ENCODE measurements at regions not wholly inside any gene's neighbourhood (a gene's known extent, or its start where the extent isn't known, plus 50 kb on each side); places are given as distances from the start of the nearest gene placed in this dataset.

GRCh38 chr6:156250593-156250992, 526.6 kb upstream of the ARID1B start:
- H3K4me3 ChIP-seq (ENCODE audit: low read length in 2 of 2): no peak overlapping the region
- H3K9me3 ChIP-seq (ENCODE audit: control insufficient read depth in 2 of 2, low read length in 2 of 2): no peaks in the 10 kb centered on the region

GRCh38 chr6:156242206-156242605, 535.0 kb upstream of the ARID1B start:
- H3K9me3 ChIP-seq (ENCODE audit: control insufficient read depth in 2 of 2, low read length in 2 of 2): no peaks in the 10 kb centered on the region
- no peaks in the 10 kb centered on the region for H3K27me3 ChIP-seq (ENCODE audit: control insufficient read depth in 2 of 2, insufficient read depth in 2 of 2, low read length in 2 of 2)
- no peaks in the 10 kb centered on the region for H3K36me3 ChIP-seq (ENCODE audit: control insufficient read depth in 2 of 2, insufficient read depth in 2 of 2, low read length in 2 of 2)
- H3K4me3 ChIP-seq (ENCODE audit: low read length in 2 of 2): no peak overlapping the region
- no peak overlapping the region for H3K9ac ChIP-seq (ENCODE audit: low read depth in 1 of 2, low read length in 2 of 2)
- no peaks in the 10 kb centered on the region for H3K4me1 ChIP-seq (ENCODE audit: control insufficient read depth in 2 of 2, insufficient read depth in 2 of 2, low read length in 2 of 2)
- no peak overlapping the region for H3K27ac ChIP-seq (ENCODE audit: low read depth in 2 of 2, low read length in 2 of 2)

More at GRCh38 chr6:156250593-156250992, 526.6 kb upstream of the ARID1B start:
- Histone ChIP-seq H3K27ac (ENCODE audit: low read depth in 2 of 2, low read length in 2 of 2) (no peak overlapping the region), H3K36me3 (ENCODE audit: control insufficient read depth in 2 of 2, insufficient read depth in 2 of 2, low read length in 2 of 2) (no peaks in the 10 kb centered on the region), H3K4me1 (ENCODE audit: control insufficient read depth in 2 of 2, insufficient read depth in 2 of 2, low read length in 2 of 2) (no peaks in the 10 kb centered on the region), H3K27me3 (ENCODE audit: control insufficient read depth in 2 of 2, insufficient read depth in 2 of 2, low read length in 2 of 2) (no peaks in the 10 kb centered on the region), H3K9ac (ENCODE audit: low read depth in 1 of 2, low read length in 2 of 2) (no peak overlapping the region)

GRCh38 chr6:156231026-156231765, 546.0 kb upstream of the ARID1B start:
- H3K4me1 ChIP-seq (ENCODE audit: control insufficient read depth in 2 of 2, insufficient read depth in 2 of 2, low read length in 2 of 2): no peaks in the 10 kb centered on the region
- no peaks in the 10 kb centered on the region for H3K9me3 ChIP-seq (ENCODE audit: control insufficient read depth in 2 of 2, low read length in 2 of 2)
- H3K27me3 ChIP-seq (ENCODE audit: control insufficient read depth in 2 of 2, insufficient read depth in 2 of 2, low read length in 2 of 2): no peaks in the 10 kb centered on the region
- no peak overlapping the region for H3K9ac ChIP-seq (ENCODE audit: low read depth in 1 of 2, low read length in 2 of 2)
- H3K4me3 ChIP-seq (ENCODE audit: low read length in 2 of 2): no peak overlapping the region
- H3K27ac ChIP-seq (ENCODE audit: low read depth in 2 of 2, low read length in 2 of 2): no peak overlapping the region
- H3K36me3 ChIP-seq (ENCODE audit: control insufficient read depth in 2 of 2, insufficient read depth in 2 of 2, low read length in 2 of 2): no peaks in the 10 kb centered on the region

- Histone ChIP-seq H3K9ac (ENCODE audit: low read depth in 1 of 2, low read length in 2 of 2) (no peak overlapping the region), H3K4me1 (ENCODE audit: control insufficient read depth in 2 of 2, insufficient read depth in 2 of 2, low read length in 2 of 2) (no peaks in the 10 kb centered on the region), H3K4me3 (ENCODE audit: low read length in 2 of 2) (no peak overlapping the region), H3K36me3 (ENCODE audit: control insufficient read depth in 2 of 2, insufficient read depth in 2 of 2, low read length in 2 of 2) (no peaks in the 10 kb centered on the region), H3K27ac (ENCODE audit: low read depth in 2 of 2, low read length in 2 of 2) (no peak overlapping the region), H3K27me3 (ENCODE audit: control insufficient read depth in 2 of 2, insufficient read depth in 2 of 2, low read length in 2 of 2) (no peaks in the 10 kb centered on the region), H3K9me3 (ENCODE audit: control insufficient read depth in 2 of 2, low read length in 2 of 2) (peaks cover 0 to 3% of the 10 kb centered on the region in 2 donors)
These were observed 557.2 kb upstream of the ARID1B start for GRCh38 chr6:156219973-156220372.

- Histone ChIP-seq H3K36me3 (ENCODE audit: control insufficient read depth in 2 of 2, insufficient read depth in 2 of 2, low read length in 2 of 2) (no peaks in the 10 kb centered on the region), H3K27me3 (ENCODE audit: control insufficient read depth in 2 of 2, insufficient read depth in 2 of 2, low read length in 2 of 2) (no peaks in the 10 kb centered on the region), H3K9me3 (ENCODE audit: control insufficient read depth in 2 of 2, low read length in 2 of 2) (no peaks in the 10 kb centered on the region), H3K4me3 (ENCODE audit: low read length in 2 of 2) (no peak overlapping the region), H3K27ac (ENCODE audit: low read depth in 2 of 2, low read length in 2 of 2) (no peak overlapping the region), H3K9ac (ENCODE audit: low read depth in 1 of 2, low read length in 2 of 2) (no peak overlapping the region), H3K4me1 (ENCODE audit: control insufficient read depth in 2 of 2, insufficient read depth in 2 of 2, low read length in 2 of 2) (no peaks in the 10 kb centered on the region)
These were observed 571.5 kb upstream of the ARID1B start for GRCh38 chr6:156205678-156206077.

- H3K27ac ChIP-seq (ENCODE audit: low read depth in 2 of 2, low read length in 2 of 2): no peak overlapping the region
- H3K4me3 ChIP-seq (ENCODE audit: low read length in 2 of 2): no peak overlapping the region
- H3K9ac ChIP-seq (ENCODE audit: low read depth in 1 of 2, low read length in 2 of 2): no peak overlapping the region
- no peaks in the 10 kb centered on the region for H3K27me3 ChIP-seq (ENCODE audit: control insufficient read depth in 2 of 2, insufficient read depth in 2 of 2, low read length in 2 of 2)
- H3K9me3 ChIP-seq (ENCODE audit: control insufficient read depth in 2 of 2, low read length in 2 of 2): no peaks in the 10 kb centered on the region
- no peaks in the 10 kb centered on the region for H3K4me1 ChIP-seq (ENCODE audit: control insufficient read depth in 2 of 2, insufficient read depth in 2 of 2, low read length in 2 of 2)
- no peaks in the 10 kb centered on the region for H3K36me3 ChIP-seq (ENCODE audit: control insufficient read depth in 2 of 2, insufficient read depth in 2 of 2, low read length in 2 of 2)
These were observed 578.0 kb upstream of the ARID1B start for GRCh38 chr6:156199182-156199581.

GRCh38 chr6:156197513-156197912, 579.7 kb upstream of the ARID1B start:
- H3K27me3 ChIP-seq (ENCODE audit: control insufficient read depth in 2 of 2, insufficient read depth in 2 of 2, low read length in 2 of 2): no peaks in the 10 kb centered on the region
- no peak overlapping the region for H3K27ac ChIP-seq (ENCODE audit: low read depth in 2 of 2, low read length in 2 of 2)
- no peaks in the 10 kb centered on the region for H3K4me1 ChIP-seq (ENCODE audit: control insufficient read depth in 2 of 2, insufficient read depth in 2 of 2, low read length in 2 of 2)
- H3K9ac ChIP-seq (ENCODE audit: low read depth in 1 of 2, low read length in 2 of 2): no peak overlapping the region
- H3K4me3 ChIP-seq (ENCODE audit: low read length in 2 of 2): no peak overlapping the region
- H3K9me3 ChIP-seq (ENCODE audit: control insufficient read depth in 2 of 2, low read length in 2 of 2): no peaks in the 10 kb centered on the region
- no peaks in the 10 kb centered on the region for H3K36me3 ChIP-seq (ENCODE audit: control insufficient read depth in 2 of 2, insufficient read depth in 2 of 2, low read length in 2 of 2)

- Histone ChIP-seq H3K4me1 (ENCODE audit: control insufficient read depth in 2 of 2, insufficient read depth in 2 of 2, low read length in 2 of 2) (no peaks in the 10 kb centered on the region), H3K27ac (ENCODE audit: low read depth in 2 of 2, low read length in 2 of 2) (no peak overlapping the region), H3K9ac (ENCODE audit: low read depth in 1 of 2, low read length in 2 of 2) (no peak overlapping the region), H3K36me3 (ENCODE audit: control insufficient read depth in 2 of 2, insufficient read depth in 2 of 2, low read length in 2 of 2) (no peaks in the 10 kb centered on the region), H3K27me3 (ENCODE audit: control insufficient read depth in 2 of 2, insufficient read depth in 2 of 2, low read length in 2 of 2) (no peaks in the 10 kb centered on the region), H3K4me3 (ENCODE audit: low read length in 2 of 2) (no peak overlapping the region), H3K9me3 (ENCODE audit: control insufficient read depth in 2 of 2, low read length in 2 of 2) (no peaks in the 10 kb centered on the region)
These were observed 582.2 kb upstream of the ARID1B start for GRCh38 chr6:156194981-156195380.

GRCh38 chr6:156193381-156193780, 583.8 kb upstream of the ARID1B start:
- no peaks in the 10 kb centered on the region for H3K36me3 ChIP-seq (ENCODE audit: control insufficient read depth in 2 of 2, insufficient read depth in 2 of 2, low read length in 2 of 2)
- no peak overlapping the region for H3K27ac ChIP-seq (ENCODE audit: low read depth in 2 of 2, low read length in 2 of 2)
- H3K4me3 ChIP-seq (ENCODE audit: low read length in 2 of 2): no peak overlapping the region
- no peaks in the 10 kb centered on the region for H3K9me3 ChIP-seq (ENCODE audit: control insufficient read depth in 2 of 2, low read length in 2 of 2)
- H3K4me1 ChIP-seq (ENCODE audit: control insufficient read depth in 2 of 2, insufficient read depth in 2 of 2, low read length in 2 of 2): no peaks in the 10 kb centered on the region
- no peak overlapping the region for H3K9ac ChIP-seq (ENCODE audit: low read depth in 1 of 2, low read length in 2 of 2)
- H3K27me3 ChIP-seq (ENCODE audit: control insufficient read depth in 2 of 2, insufficient read depth in 2 of 2, low read length in 2 of 2): no peaks in the 10 kb centered on the region

- Histone ChIP-seq H3K9ac (ENCODE audit: low read depth in 1 of 2, low read length in 2 of 2) (no peak overlapping the region), H3K27ac (ENCODE audit: low read depth in 2 of 2, low read length in 2 of 2) (no peak overlapping the region), H3K4me3 (ENCODE audit: low read length in 2 of 2) (no peak overlapping the region), H3K27me3 (ENCODE audit: control insufficient read depth in 2 of 2, insufficient read depth in 2 of 2, low read length in 2 of 2) (no peaks in the 10 kb centered on the region), H3K4me1 (ENCODE audit: control insufficient read depth in 2 of 2, insufficient read depth in 2 of 2, low read length in 2 of 2) (no peaks in the 10 kb centered on the region), H3K36me3 (ENCODE audit: control insufficient read depth in 2 of 2, insufficient read depth in 2 of 2, low read length in 2 of 2) (no peaks in the 10 kb centered on the region), H3K9me3 (ENCODE audit: control insufficient read depth in 2 of 2, low read length in 2 of 2) (no peaks in the 10 kb centered on the region)
These were observed 585.3 kb upstream of the ARID1B start for GRCh38 chr6:156191895-156192294.

Measured in mucosa of rectum (tissue), 2 donors.